Renal cortical epithelial cell (primary cell): ENCODE measurements at regions not wholly inside any gene's neighbourhood (a gene's known extent, or its start where the extent isn't known, plus 50 kb on each side); places are given as distances from the start of the nearest gene placed in this dataset.
"Not testable (repeated sequence)": the region's sequence is repeated elsewhere in the genome, so short reads cannot be mapped to it uniquely, and the experiment has no call there.

Experiments used
- DNase-seq: peaks from one replicate; pipeline ENCODE4 v3.0.0-alpha.2; 2011; ENCODE audit warnings: low read depth

DNA sequence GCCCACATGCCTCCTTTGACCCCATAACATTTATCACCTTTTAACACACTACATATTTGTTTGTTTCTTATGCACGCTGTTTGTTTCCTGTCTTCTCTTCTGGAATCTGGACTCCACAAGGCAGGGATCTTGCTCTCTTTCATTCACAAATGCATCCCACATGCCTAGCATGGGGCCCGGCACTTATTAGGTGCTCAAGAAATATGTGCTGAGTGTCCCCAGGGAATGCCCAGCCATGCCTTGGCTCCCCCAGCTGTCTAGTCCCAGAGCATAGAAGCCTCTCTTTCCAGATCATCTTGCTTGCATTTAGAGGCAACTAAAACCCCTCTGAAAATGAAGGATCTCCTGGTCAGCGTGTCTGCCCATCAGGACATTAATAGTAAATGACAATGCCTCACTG lies 283.7 kb downstream of the CBLN1 start:
- DNase-seq: no peak

GRCh38 chr16:48997081-48997615 lies 284.5 kb downstream of the CBLN1 start:
- no peak for DNase-seq

DNA sequence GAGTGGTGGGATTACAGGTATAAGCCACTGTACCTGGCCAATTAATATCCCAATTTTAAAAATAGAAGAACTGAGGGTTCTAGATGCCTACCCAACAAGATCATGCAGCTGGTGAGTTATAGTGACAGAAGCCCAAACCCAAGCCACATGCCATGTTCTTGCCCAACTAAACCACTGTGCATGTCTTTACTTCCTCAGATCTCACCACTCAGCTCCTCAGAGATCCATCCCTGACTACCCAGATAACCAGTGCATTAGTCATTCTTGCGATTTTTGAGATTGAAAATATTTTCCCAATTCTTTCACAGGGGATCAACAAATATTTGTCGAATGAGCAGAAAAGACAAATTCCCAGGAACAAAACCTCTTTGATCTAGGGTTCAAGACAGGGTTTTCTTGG lies 303.1 kb downstream of the CBLN1 start:
- DNase-seq: no peak

GRCh38 chr16:48972236-48972635 lies 309.4 kb downstream of the CBLN1 start:
- DNase-seq: no peak

DNA sequence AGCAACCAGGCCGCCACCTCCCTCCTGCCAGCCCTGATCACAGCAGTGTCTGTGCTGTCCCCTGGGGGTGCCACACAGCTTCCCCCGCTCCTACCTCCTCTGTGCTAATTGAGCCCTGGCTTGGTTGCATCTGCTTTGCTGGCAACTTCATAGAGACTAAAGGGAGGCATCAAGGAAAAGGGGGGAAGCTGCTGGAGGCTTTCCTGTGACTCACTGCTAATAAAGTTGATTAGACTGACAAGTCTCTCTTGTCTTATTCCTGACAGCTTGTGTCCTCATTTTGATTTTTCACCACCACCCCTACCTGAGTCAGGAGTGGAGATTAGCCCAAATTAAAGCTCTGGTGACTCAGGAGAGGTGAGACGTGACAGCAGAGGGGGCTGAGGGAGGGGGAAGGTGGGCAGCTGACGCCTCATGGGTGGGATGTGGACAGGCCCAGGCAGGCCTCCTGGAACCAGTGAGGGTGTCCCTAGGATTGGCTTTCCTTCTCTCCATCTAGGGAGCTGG lies 310.0 kb downstream of the CBLN1 start:
- DNase-seq: peak; percentile 11

DNA sequence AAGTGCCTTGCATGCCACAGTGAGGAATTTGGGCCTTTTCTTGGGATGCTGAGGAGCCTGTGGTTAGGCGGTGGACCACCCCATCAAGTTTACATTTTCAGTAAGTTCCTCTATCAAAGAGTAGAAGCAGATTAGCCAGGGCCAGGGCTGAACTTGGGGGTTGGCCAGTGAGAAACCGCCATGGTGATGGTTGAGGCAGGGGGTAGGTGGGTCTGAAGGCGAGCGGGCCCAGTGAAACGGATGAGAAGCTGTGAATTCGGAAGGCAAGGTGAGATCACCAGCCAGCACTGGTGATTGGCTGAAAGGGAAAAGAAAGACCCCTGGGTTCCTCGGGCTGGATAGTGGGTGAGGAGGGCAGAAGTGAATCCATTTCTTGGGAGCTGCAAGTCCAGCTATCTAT lies 311.4 kb downstream of the CBLN1 start:
- DNase-seq: no peak

DNA sequence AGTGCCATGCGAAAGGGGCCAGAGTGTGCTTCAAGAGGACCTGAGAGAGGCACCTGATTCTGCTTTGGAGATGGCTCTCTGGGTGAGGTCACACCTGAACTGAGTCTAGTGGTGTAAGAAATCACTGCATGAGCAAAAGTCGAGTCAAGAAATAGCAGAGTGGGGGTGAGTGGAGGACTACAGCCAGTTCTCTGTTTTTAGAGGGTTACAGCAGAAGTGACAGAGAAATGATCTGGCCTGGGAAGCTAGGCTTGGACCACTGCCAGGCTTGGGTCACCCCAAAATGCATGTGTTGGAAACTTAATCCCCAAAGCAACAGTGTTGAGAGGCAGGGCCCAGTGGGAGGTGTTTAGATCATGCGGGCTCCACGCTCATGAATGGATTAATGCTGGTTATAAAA lies 312.0 kb downstream of the CBLN1 start:
- no peak for DNase-seq

DNA sequence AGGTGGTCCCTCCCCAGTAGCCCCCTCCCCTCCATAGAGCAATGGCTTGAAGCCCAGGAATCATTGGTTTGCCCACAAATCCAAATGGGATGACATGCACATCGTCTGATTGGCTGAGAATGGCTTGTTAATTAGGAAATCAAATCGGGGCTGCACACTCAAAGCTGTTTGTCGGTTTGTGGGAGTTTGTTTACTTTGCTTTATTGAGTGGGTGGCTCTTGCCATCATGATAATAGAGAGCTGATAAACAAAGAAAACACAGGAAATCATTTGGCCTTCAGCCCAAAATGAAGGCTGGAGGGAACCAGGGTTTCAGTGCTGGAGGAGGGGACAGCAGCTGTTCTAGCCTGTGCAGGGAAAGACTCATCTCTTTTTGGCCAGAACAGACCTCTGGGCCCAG lies 316.3 kb downstream of the CBLN1 start:
- no peak for DNase-seq

- peak; percentile 91 for DNase-seq
These were observed 317.6 kb downstream of the CBLN1 start for GRCh38 chr16:48963901-48964615.

DNA sequence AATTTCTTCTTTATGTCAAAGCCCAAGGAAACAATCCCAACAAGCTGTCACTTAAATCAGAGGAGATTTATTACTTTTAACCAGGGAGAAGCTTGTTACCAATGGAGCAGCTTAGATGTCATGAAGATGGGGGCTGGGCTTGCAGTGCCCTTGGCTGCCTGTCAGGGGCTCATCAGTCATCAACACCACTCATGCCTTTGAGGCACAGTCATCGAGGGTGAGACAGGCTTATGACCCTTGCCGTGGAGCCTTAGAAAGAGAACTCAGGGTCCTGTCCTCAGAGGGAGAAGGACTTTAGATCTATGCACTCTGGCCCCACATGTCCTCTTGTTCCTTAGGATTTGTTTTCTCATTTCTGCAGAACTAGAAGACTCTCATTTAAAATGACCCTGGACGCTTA lies 318.3 kb downstream of the CBLN1 start:
- DNase-seq: peak; percentile 57

DNA sequence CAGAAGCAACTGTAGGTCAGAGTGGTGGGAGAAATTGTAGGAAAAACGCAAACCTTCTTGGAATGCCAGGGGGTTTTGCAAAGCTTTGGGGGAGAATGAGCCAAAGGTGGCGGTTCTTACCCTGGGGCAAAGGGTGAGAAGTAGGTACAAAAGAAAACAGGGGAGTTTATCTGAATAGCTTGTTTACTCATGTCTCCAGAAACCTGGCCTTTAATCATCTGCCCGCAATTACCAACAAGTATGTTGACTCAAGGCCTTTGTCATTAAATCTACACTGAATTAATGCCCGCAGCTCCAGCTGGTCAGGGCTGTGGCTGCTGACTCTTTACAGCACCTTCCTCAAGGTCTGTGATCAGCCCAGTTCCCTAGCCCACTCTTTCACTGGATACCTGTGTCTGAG lies 320.1 kb downstream of the CBLN1 start:
- no peak for DNase-seq

- DNase-seq: no peak
These were observed 320.8 kb downstream of the CBLN1 start for GRCh38 chr16:48960830-48961229.

- no peak for DNase-seq
These were observed 321.9 kb downstream of the CBLN1 start for GRCh38 chr16:48959747-48960146.

GRCh38 chr16:48959204-48959603 lies 322.4 kb downstream of the CBLN1 start:
- DNase-seq: peak; percentile 57

GRCh38 chr16:48958681-48959080 lies 323.0 kb downstream of the CBLN1 start:
- DNase-seq: peak; percentile 29

- DNase-seq: no peak
These were observed 325.0 kb downstream of the CBLN1 start for GRCh38 chr16:48956620-48957019.

- DNase-seq: no peak
These were observed 325.8 kb downstream of the CBLN1 start for GRCh38 chr16:48955837-48956236.

DNA sequence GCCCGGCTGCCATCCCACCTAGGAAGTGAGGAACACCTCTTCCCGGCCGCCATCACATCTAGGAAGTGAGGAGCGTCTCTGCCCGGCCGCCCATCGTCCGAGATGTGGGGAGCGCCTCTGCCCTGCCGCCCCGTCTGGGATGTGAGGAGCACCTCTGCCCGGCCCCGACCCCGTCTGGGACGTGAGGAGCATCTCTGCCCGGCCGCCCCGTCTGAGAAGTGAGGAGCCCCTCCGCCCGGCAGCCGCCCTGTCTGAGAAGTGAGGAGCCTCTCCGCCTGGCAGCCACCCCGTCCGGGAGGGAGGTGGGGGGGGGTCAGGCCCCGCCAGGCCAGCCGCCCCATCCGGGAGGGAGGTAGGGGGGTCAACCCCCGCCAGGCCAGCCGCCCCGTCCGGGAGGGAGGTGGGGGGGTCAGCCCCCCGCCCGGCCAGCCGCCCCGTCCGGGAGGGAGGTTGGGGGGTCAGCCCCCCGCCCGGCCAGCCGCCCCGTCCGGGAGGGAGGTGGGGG lies 330.0 kb downstream of the CBLN1 start:
- DNase-seq: not testable (repeated sequence)

GRCh38 chr16:48950184-48950583 lies 331.5 kb downstream of the CBLN1 start:
- DNase-seq: no peak

DNA sequence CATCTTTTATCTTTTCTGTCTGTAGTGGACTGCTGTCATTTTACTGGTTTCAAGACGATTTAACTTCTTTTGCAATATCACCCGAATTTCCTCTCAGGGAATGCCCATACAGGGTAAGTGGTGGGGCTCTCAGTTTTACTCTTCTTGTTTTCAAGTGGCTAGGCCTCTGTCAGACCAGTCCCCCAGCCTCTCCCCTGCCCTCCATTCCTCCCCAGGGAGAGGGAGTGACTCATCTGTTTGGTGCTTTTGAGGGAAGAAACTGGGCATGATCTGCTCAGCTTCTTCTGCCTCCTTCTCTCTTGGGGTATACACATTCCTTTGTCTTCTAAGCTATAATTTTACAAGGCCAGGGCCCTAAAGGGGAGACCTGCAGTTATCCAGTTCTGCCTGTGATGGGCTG lies 332.0 kb downstream of the CBLN1 start:
- peak; percentile 27 for DNase-seq

GRCh38 chr16:48948911-48949310 lies 332.7 kb downstream of the CBLN1 start:
- DNase-seq: no peak

- DNase-seq: no peak
These were observed 334.3 kb downstream of the CBLN1 start for GRCh38 chr16:48947371-48947713.

GRCh38 chr16:48946686-48947370 lies 334.8 kb downstream of the CBLN1 start:
- no peak for DNase-seq
